ENCODE measurements at regions not wholly inside any gene's neighbourhood (a gene's known extent, or its start where the extent isn't known, plus 50 kb on each side); places are given as distances from the start of the nearest gene placed in this dataset.
"Not testable (repeated sequence)": the region's sequence is repeated elsewhere in the genome, so short reads cannot be mapped to it uniquely, and the experiment has no call there.

- H3K9ac ChIP-seq (ENCODE audit: low read length in 5 of 5); H3K27ac ChIP-seq (ENCODE audit: low read depth, low read length); H3K4me3 ChIP-seq (ENCODE audit: low read depth in 1 of 5, low read length in 5 of 5); H3K4me1 ChIP-seq (ENCODE audit: control insufficient read depth in 5 of 5, insufficient read depth in 5 of 5, low read length in 5 of 5); H3K9me3 ChIP-seq (ENCODE audit: control insufficient read depth in 5 of 5, low read length in 5 of 5); H3K36me3 ChIP-seq (ENCODE audit: control insufficient read depth in 5 of 5, insufficient read depth in 5 of 5, low read length in 5 of 5): not testable (repeated sequence)
- H3K27me3 ChIP-seq (ENCODE audit: control insufficient read depth in 5 of 5, insufficient read depth in 4 of 5, low read length in 5 of 5) = peaks cover 5 to 28% (median 11%) of the 10 kb centered on the region in 5 donors
Measured at GRCh38 chrX:1105031-1105430, 107.4 kb downstream of the CRLF2 start.

GRCh38 chrX:1103360-1103759, 109.1 kb downstream of the CRLF2 start:
- Histone ChIP-seq H3K9ac (ENCODE audit: low read length in 5 of 5) (no peak overlapping the region), H3K4me1 (ENCODE audit: control insufficient read depth in 5 of 5, insufficient read depth in 5 of 5, low read length in 5 of 5) (no peaks in the 10 kb centered on the region), H3K27me3 (ENCODE audit: control insufficient read depth in 5 of 5, insufficient read depth in 4 of 5, low read length in 5 of 5) (peaks cover under 1 to 28% (median 15%) of the 10 kb centered on the region in 5 donors)

GRCh38 chrX:1102786-1103185, 109.7 kb downstream of the CRLF2 start:
- Histone ChIP-seq H3K9ac (ENCODE audit: low read length in 5 of 5) (no peak overlapping the region), H3K27me3 (ENCODE audit: control insufficient read depth in 5 of 5, insufficient read depth in 4 of 5, low read length in 5 of 5) (peaks cover 0 to 28% (median 15%) of the 10 kb centered on the region in 5 donors), H3K4me3 (ENCODE audit: low read depth in 1 of 5, low read length in 5 of 5) (no peak overlapping the region), H3K4me1 (ENCODE audit: control insufficient read depth in 5 of 5, insufficient read depth in 5 of 5, low read length in 5 of 5) (no peaks in the 10 kb centered on the region), H3K27ac (ENCODE audit: low read depth, low read length) (no peak overlapping the region), H3K9me3 (ENCODE audit: control insufficient read depth in 5 of 5, low read length in 5 of 5) (peaks cover 0 to under 1% (median 0%) of the 10 kb centered on the region in 5 donors), H3K36me3 (ENCODE audit: control insufficient read depth in 5 of 5, insufficient read depth in 5 of 5, low read length in 5 of 5) (no peaks in the 10 kb centered on the region)

More at GRCh38 chrX:1103360-1103759, 109.1 kb downstream of the CRLF2 start:
- Histone ChIP-seq H3K27ac (ENCODE audit: low read depth, low read length) (no peak overlapping the region), H3K9me3 (ENCODE audit: control insufficient read depth in 5 of 5, low read length in 5 of 5) (no peaks in the 10 kb centered on the region), H3K4me3 (ENCODE audit: low read depth in 1 of 5, low read length in 5 of 5) (no peak overlapping the region), H3K36me3 (ENCODE audit: control insufficient read depth in 5 of 5, insufficient read depth in 5 of 5, low read length in 5 of 5) (no peaks in the 10 kb centered on the region)

GRCh38 chrX:1102221-1102620, 110.2 kb downstream of the CRLF2 start:
- not testable (repeated sequence) for H3K4me1 ChIP-seq (ENCODE audit: control insufficient read depth in 5 of 5, insufficient read depth in 5 of 5, low read length in 5 of 5); H3K9ac ChIP-seq (ENCODE audit: low read length in 5 of 5); H3K4me3 ChIP-seq (ENCODE audit: low read depth in 1 of 5, low read length in 5 of 5); H3K36me3 ChIP-seq (ENCODE audit: control insufficient read depth in 5 of 5, insufficient read depth in 5 of 5, low read length in 5 of 5); H3K27ac ChIP-seq (ENCODE audit: low read depth, low read length); H3K9me3 ChIP-seq (ENCODE audit: control insufficient read depth in 5 of 5, low read length in 5 of 5)
- peaks cover 0 to 28% (median 14%) of the 10 kb centered on the region in 5 donors for H3K27me3 ChIP-seq (ENCODE audit: control insufficient read depth in 5 of 5, insufficient read depth in 4 of 5, low read length in 5 of 5)

GRCh38 chrX:1099146-1099770, 113.2 kb downstream of the CRLF2 start:
- Histone ChIP-seq H3K4me1 (ENCODE audit: control insufficient read depth in 5 of 5, insufficient read depth in 5 of 5, low read length in 5 of 5) (no peaks in the 10 kb centered on the region), H3K36me3 (ENCODE audit: control insufficient read depth in 5 of 5, insufficient read depth in 5 of 5, low read length in 5 of 5) (no peaks in the 10 kb centered on the region), H3K27ac (ENCODE audit: low read depth, low read length) (no peak overlapping the region), H3K9ac (ENCODE audit: low read length in 5 of 5) (no peak overlapping the region), H3K4me3 (ENCODE audit: low read depth in 1 of 5, low read length in 5 of 5) (no peak overlapping the region), H3K27me3 (ENCODE audit: control insufficient read depth in 5 of 5, insufficient read depth in 4 of 5, low read length in 5 of 5) (peaks cover 0 to 21% (median 14%) of the 10 kb centered on the region in 5 donors), H3K9me3 (ENCODE audit: control insufficient read depth in 5 of 5, low read length in 5 of 5) (peaks cover 5 to 21% (median 8%) of the 10 kb centered on the region in 5 donors)

- Histone ChIP-seq H3K9me3 (ENCODE audit: control insufficient read depth in 5 of 5, low read length in 5 of 5) (peaks cover 5 to 21% (median 8%) of the 10 kb centered on the region in 5 donors), H3K27me3 (ENCODE audit: control insufficient read depth in 5 of 5, insufficient read depth in 4 of 5, low read length in 5 of 5) (peaks cover 0 to 15% (median 11%) of the 10 kb centered on the region in 5 donors), H3K4me3 (ENCODE audit: low read depth in 1 of 5, low read length in 5 of 5) (peak overlapping the region in 4 of 5 donors; percentile 2 to 30 (median 6)), H3K27ac (ENCODE audit: low read depth, low read length) (no peak overlapping the region), H3K36me3 (ENCODE audit: control insufficient read depth in 5 of 5, insufficient read depth in 5 of 5, low read length in 5 of 5) (no peaks in the 10 kb centered on the region), H3K9ac (ENCODE audit: low read length in 5 of 5) (no peak overlapping the region), H3K4me1 (ENCODE audit: control insufficient read depth in 5 of 5, insufficient read depth in 5 of 5, low read length in 5 of 5) (no peaks in the 10 kb centered on the region)
Measured at GRCh38 chrX:1097328-1097727, 115.1 kb downstream of the CRLF2 start.

- peaks cover 0 to 11% (median 5%) of the 10 kb centered on the region in 5 donors for H3K27me3 ChIP-seq (ENCODE audit: control insufficient read depth in 5 of 5, insufficient read depth in 4 of 5, low read length in 5 of 5)
- no peaks in the 10 kb centered on the region for H3K36me3 ChIP-seq (ENCODE audit: control insufficient read depth in 5 of 5, insufficient read depth in 5 of 5, low read length in 5 of 5)
- no peaks in the 10 kb centered on the region for H3K4me1 ChIP-seq (ENCODE audit: control insufficient read depth in 5 of 5, insufficient read depth in 5 of 5, low read length in 5 of 5)
- no peak overlapping the region for H3K4me3 ChIP-seq (ENCODE audit: low read depth in 1 of 5, low read length in 5 of 5)
- H3K27ac ChIP-seq (ENCODE audit: low read depth, low read length) = no peak overlapping the region
- peaks cover 5 to 21% (median 8%) of the 10 kb centered on the region in 5 donors for H3K9me3 ChIP-seq (ENCODE audit: control insufficient read depth in 5 of 5, low read length in 5 of 5)
- H3K9ac ChIP-seq (ENCODE audit: low read length in 5 of 5) = no peak overlapping the region
Measured at GRCh38 chrX:1094566-1095333, 117.7 kb downstream of the CRLF2 start.

GRCh38 chrX:1093586-1094421, 118.6 kb downstream of the CRLF2 start:
- no peak overlapping the region for H3K9ac ChIP-seq (ENCODE audit: low read length in 5 of 5)
- no peak overlapping the region for H3K27ac ChIP-seq (ENCODE audit: low read depth, low read length)
- H3K27me3 ChIP-seq (ENCODE audit: control insufficient read depth in 5 of 5, insufficient read depth in 4 of 5, low read length in 5 of 5) = peaks cover 0 to 9% (median 1%) of the 10 kb centered on the region in 5 donors

GRCh38 chrX:1093121-1093520, 119.3 kb downstream of the CRLF2 start:
- Histone ChIP-seq H3K4me3 (ENCODE audit: low read depth in 1 of 5, low read length in 5 of 5) (no peak overlapping the region), H3K9me3 (ENCODE audit: control insufficient read depth in 5 of 5, low read length in 5 of 5) (peaks cover 5 to 21% (median 8%) of the 10 kb centered on the region in 5 donors), H3K27ac (ENCODE audit: low read depth, low read length) (no peak overlapping the region), H3K9ac (ENCODE audit: low read length in 5 of 5) (no peak overlapping the region), H3K27me3 (ENCODE audit: control insufficient read depth in 5 of 5, insufficient read depth in 4 of 5, low read length in 5 of 5) (peaks cover 0 to 9% (median 0%) of the 10 kb centered on the region in 5 donors), H3K36me3 (ENCODE audit: control insufficient read depth in 5 of 5, insufficient read depth in 5 of 5, low read length in 5 of 5) (no peaks in the 10 kb centered on the region), H3K4me1 (ENCODE audit: control insufficient read depth in 5 of 5, insufficient read depth in 5 of 5, low read length in 5 of 5) (no peaks in the 10 kb centered on the region)

More at GRCh38 chrX:1093586-1094421, 118.6 kb downstream of the CRLF2 start:
- Histone ChIP-seq H3K4me3 (ENCODE audit: low read depth in 1 of 5, low read length in 5 of 5) (no peak overlapping the region), H3K9me3 (ENCODE audit: control insufficient read depth in 5 of 5, low read length in 5 of 5) (peaks cover 5 to 21% (median 8%) of the 10 kb centered on the region in 5 donors), H3K36me3 (ENCODE audit: control insufficient read depth in 5 of 5, insufficient read depth in 5 of 5, low read length in 5 of 5) (no peaks in the 10 kb centered on the region), H3K4me1 (ENCODE audit: control insufficient read depth in 5 of 5, insufficient read depth in 5 of 5, low read length in 5 of 5) (no peaks in the 10 kb centered on the region)

Data from subcutaneous abdominal adipose tissue (tissue), 5 donors.